ENCODE measurements at regions not wholly inside any gene's neighbourhood (a gene's known extent, or its start where the extent isn't known, plus 50 kb on each side); places are given as distances from the start of the nearest gene placed in this dataset.

GRCh38 chr18:5768454-5768853 is 126.9 kb downstream of the TMEM200C start:
- no peak for TF ChIP-seq CTCF (conservative IDR thresholded peaks at IDR 0.05)
- no peak for DNase-seq (ENCODE audit: extremely low spot score, unreplicated experiment)
- no peak overlapping the region for H3K4me3 Mint-ChIP-seq
- H3K9me3 Mint-ChIP-seq, result no peaks in the 10 kb centered on the region
- no peaks in the 10 kb centered on the region for H3K36me3 Mint-ChIP-seq
- peaks cover 12% of the 10 kb centered on the region for H3K4me1 Mint-ChIP-seq (ENCODE audit: unreplicated experiment)
- peaks cover 19% of the 10 kb centered on the region for H3K27me3 Mint-ChIP-seq
- H3K27ac Mint-ChIP-seq, result no peak overlapping the region

DNA sequence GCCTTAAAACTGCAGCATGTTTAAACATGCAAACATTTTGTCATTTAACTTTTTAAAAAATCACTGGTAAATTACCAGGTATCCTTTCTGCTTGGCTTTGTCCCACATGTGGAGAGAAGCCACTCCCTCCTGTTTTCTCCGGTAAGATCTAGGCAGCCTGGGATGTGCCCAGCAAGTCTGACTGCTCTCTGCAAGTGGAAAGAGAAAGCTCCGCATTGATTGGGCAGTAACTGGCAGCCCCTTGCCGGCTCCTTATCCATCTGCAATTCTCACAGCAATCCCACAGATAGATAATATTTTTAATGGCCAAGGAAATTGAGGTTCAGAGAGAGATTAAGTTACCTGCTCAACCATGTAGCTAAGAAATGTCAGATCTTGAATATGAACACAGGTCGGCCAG is 136.1 kb downstream of the TMEM200C start:
- H3K27ac Mint-ChIP-seq, result no peak overlapping the region
- no peak overlapping the region for H3K4me3 Mint-ChIP-seq
- no peaks in the 10 kb centered on the region for H3K9me3 Mint-ChIP-seq
- TF ChIP-seq CTCF (conservative IDR thresholded peaks at IDR 0.05), result no peak
- peaks cover 14% of the 10 kb centered on the region for H3K27me3 Mint-ChIP-seq
- H3K36me3 Mint-ChIP-seq, result no peaks in the 10 kb centered on the region
- H3K4me1 Mint-ChIP-seq (ENCODE audit: unreplicated experiment), result peaks cover 17% of the 10 kb centered on the region
- DNase-seq (ENCODE audit: extremely low spot score, unreplicated experiment), result no peak

DNA sequence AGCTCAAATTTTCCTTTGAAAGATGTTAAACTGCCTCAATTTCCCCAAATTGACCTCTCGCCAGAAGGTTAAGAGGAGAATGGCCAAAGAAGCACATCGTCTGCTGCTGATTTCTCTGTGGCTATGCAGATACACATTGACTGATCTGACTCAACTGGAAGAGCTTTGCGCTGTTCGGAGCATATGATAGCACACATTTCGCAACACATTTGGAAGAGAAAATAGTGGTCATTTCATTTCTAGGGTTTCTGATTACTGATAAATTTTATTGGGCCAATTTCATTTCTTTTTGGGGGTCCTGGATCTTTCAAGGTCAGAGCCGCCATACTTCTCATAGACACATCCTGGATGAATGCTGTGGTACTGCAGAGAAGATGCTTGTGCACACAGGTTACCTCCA is 138.5 kb downstream of the TMEM200C start:
- no peak for TF ChIP-seq CTCF (conservative IDR thresholded peaks at IDR 0.05)

DNA sequence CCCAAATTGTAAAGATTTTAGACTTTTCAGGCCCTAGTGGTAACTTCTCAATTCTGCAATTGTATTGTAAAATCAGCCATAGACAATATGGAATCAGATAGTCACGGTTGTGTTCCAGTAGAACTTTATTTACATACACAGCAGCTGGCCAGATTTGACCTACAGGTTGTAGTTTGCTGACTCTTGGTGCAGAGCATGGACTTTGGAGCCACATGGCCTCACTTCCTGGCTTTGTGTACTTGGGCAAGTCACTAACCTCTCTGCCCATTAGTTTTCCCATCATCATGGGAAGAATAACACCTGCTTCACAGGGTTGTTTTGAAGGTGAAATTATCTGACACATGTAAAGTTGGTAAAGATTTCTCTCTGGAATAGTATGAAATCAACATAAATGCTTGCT is 147.6 kb downstream of the TMEM200C start:
- H3K36me3 Mint-ChIP-seq, result no peaks in the 10 kb centered on the region

More for the DNA sequence above, 138.5 kb downstream of the TMEM200C start:
- no peak for DNase-seq (ENCODE audit: extremely low spot score, unreplicated experiment)
- Mint-ChIP-seq H3K9me3 (no peaks in the 10 kb centered on the region), H3K36me3 (no peaks in the 10 kb centered on the region), H3K27ac (no peak overlapping the region), H3K4me3 (no peak overlapping the region), H3K27me3 (peaks cover 14% of the 10 kb centered on the region), H3K4me1 (ENCODE audit: unreplicated experiment) (peaks cover 17% of the 10 kb centered on the region)

DNA sequence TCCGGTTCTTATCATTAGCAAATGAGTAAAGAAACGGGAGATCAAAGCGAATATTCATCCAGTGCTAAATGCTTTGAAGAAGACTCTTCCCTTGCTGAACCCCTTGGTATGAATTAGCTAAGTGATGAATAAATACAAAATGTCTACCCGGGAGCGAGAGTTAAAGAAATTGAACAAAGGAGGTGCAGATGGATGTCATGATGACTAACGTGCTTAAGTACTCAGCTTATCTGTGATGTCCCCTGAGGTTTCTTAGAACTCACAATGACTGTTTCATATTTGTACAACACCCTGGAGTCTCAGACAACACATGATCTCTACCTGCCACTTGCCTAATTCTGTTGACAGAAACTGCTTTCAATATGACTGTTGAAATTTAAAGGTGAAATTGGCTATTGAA is 148.5 kb downstream of the TMEM200C start:
- TF ChIP-seq CTCF (conservative IDR thresholded peaks at IDR 0.05), result no peak
- Mint-ChIP-seq H3K4me3 (no peak overlapping the region), H3K9me3 (no peaks in the 10 kb centered on the region), H3K27me3 (peaks cover 6% of the 10 kb centered on the region), H3K4me1 (ENCODE audit: unreplicated experiment) (peaks cover 5% of the 10 kb centered on the region), H3K27ac (no peak overlapping the region), H3K36me3 (no peaks in the 10 kb centered on the region)
- no peak for DNase-seq (ENCODE audit: extremely low spot score, unreplicated experiment)

More for the DNA sequence above, 147.6 kb downstream of the TMEM200C start:
- H3K27ac Mint-ChIP-seq, result no peak overlapping the region
- H3K27me3 Mint-ChIP-seq, result peaks cover 6% of the 10 kb centered on the region
- peaks cover 5% of the 10 kb centered on the region for H3K4me1 Mint-ChIP-seq (ENCODE audit: unreplicated experiment)
- DNase-seq (ENCODE audit: extremely low spot score, unreplicated experiment), result no peak
- no peaks in the 10 kb centered on the region for H3K9me3 Mint-ChIP-seq
- TF ChIP-seq CTCF (conservative IDR thresholded peaks at IDR 0.05), result no peak
- no peak overlapping the region for H3K4me3 Mint-ChIP-seq

DNA sequence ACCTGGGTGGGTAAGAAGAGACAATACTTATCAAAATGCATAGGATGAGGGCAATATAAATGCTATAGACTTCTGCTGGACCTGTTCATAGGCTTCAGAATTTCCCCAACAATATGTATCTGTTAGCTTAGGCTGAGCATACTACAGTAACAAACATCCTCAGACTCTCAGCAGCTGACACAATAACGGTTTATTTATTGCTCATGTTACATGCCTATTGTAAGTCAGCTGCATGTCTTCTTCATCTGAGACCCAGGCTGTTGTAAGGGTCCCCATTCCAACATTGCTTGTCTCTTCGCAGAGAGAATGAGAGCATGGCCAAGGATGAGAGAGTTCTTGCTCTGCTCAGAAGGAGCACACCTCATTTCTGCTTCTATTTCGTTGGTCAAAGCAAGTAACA is 150.7 kb downstream of the TMEM200C start:
- peaks cover under 1% of the 10 kb centered on the region for H3K27me3 Mint-ChIP-seq
- peaks cover 5% of the 10 kb centered on the region for H3K4me1 Mint-ChIP-seq (ENCODE audit: unreplicated experiment)
- H3K36me3 Mint-ChIP-seq, result no peaks in the 10 kb centered on the region
- DNase-seq (ENCODE audit: extremely low spot score, unreplicated experiment), result no peak
- H3K4me3 Mint-ChIP-seq, result no peak overlapping the region
- no peaks in the 10 kb centered on the region for H3K9me3 Mint-ChIP-seq
- H3K27ac Mint-ChIP-seq, result no peak overlapping the region
- TF ChIP-seq CTCF (conservative IDR thresholded peaks at IDR 0.05), result no peak
